Stimulated activated CD4-positive, alpha-beta T cell treated with anti-CD3 and anti-CD28 coated beads, Interleukin-2, amount 100 ng/mL, for 24 hours (primary cell): ENCODE measurements at regions not wholly inside any gene's neighbourhood (a gene's known extent, or its start where the extent isn't known, plus 50 kb on each side); places are given as distances from the start of the nearest gene placed in this dataset.
"Not testable (repeated sequence)": the region's sequence is repeated elsewhere in the genome, so short reads cannot be mapped to it uniquely, and the experiment has no call there.

ENCODE experiments used
- DNase-seq, 2 donors: peaks; one replicate each; pipeline ENCODE4 v3.0.0-alpha.2; 2020

DNA sequence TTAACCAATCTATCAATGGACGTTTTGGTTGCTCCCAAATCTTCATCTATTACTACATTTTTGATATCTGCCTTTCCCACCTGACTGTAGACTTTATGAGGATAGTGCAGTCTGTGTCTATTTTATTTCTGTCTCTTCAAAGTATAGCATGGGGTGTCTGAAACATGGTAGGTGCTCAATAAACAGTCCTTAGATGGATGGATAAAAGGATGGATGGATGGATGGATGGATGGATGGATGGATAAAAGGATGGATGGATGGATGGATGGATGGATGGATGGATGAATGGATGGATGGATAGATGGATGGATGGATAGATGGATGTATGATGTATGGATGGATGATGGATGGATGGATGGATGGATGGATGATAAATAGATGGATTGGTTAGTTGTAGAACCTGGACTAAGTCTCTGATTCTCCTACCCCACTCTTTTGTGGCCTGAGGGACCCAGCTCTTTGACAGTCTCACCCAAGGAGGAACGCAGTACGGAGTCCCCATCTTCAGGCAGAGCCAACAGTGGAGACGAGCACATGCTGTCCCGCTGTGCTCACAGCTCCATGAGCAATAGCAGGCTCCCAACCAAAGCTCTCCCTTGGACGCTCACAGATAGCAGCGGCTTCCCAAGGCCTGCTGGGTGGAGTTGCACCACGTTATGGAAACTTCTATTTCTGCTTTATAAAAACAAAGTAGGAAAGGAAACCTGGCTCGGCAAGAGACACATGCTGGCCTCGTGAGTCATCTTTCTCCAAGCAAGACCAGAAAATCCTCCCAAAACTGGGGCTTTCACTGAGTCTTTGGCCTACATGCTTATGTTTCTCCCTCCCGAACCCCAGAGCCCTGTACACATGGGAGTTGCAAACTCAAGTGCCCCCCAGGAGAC is 448.0 kb downstream of the MIAT start:
- no peak for DNase-seq

DNA sequence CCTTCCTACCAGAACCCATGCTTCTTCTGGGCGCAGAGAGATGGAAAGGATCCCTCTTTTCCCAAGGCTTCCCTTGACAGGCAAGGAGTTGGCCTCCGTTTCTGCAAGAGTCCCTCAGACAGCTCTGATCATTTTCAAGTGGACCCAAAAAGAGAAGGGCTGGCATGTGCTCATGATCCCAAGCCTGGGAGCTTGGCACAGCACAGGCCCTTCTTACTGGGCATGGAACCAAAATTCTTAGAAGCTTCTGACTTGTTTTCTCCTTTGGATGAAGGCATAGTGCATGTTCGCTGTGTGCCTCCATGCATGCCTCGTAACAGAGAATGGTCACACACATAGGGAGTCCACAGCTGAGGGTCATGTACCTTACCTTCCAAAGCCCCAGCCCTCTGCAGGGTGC is 449.6 kb downstream of the MIAT start:
- no peak for DNase-seq

GRCh38 chr22:27107386-27107785 is 450.0 kb downstream of the MIAT start:
- DNase-seq, result no peak

DNA sequence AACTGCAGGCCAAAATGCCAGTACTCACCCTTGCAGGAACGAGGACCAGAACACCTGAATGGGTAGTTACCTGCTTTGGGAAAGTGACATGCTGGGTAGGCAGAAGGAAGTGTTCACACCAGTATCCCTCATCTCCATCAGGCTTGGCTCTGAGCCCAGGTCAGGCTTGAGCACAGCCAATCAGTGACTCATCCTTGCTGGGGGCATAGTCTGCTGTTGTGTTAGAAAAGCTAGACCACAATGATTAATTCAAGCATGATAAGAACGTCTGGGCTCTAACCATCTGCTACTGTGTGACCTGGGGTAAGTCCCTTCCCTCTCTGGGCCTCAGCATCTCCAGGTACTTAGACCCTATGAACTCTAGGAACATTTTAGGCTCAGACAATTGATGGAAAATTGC is 450.4 kb downstream of the MIAT start:
- no peak for DNase-seq

GRCh38 chr22:27108425-27109114 is 451.2 kb downstream of the MIAT start:
- no peak for DNase-seq

DNA sequence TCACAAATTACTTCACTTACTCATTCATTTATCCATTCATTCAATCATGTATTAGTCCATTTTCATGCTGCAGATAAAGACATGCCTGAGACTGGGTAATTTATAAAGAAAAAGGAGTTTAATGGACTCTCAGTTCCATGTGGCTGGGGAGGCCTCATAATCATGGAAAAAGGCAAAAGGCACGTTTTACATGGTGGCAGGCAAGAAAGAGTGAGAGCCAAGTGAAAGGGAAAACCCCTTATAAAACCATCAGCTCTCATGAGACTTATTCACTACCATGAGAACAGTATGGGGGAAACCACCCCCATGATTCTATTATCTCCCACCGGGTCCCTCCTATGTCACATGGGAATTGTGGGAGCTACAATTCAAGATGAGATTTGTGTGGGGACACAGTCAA is 452.0 kb downstream of the MIAT start:
- not testable (repeated sequence) for DNase-seq

GRCh38 chr22:27110665-27111451 is 453.5 kb downstream of the MIAT start:
- DNase-seq, result no peak

GRCh38 chr22:27111796-27112672 is 454.6 kb downstream of the MIAT start:
- DNase-seq, result no peak

- no peak for DNase-seq
These were observed 455.8 kb downstream of the MIAT start for GRCh38 chr22:27113211-27113635.

- DNase-seq, result no peak
These were observed 456.3 kb downstream of the MIAT start for GRCh38 chr22:27113641-27114040.

DNA sequence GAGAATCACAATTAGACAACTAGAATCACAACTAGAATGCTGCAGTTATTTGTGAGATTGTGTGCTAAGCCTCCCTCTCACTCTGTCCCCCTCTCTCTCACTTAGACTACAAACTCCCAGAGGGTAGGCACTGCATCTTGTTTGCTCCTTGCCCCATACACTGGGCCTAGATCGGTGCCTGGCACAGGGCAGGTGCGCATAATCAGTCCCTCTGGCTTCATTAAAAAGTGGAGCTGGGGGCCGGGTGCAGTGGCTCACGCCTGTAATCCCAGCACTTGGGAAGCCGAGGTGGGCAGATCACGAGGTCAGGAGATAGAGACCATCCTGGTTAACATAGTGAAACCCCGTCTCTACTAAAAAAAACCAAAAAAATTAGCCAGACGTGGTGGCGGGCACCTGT is 456.8 kb downstream of the MIAT start:
- DNase-seq, result no peak

DNA sequence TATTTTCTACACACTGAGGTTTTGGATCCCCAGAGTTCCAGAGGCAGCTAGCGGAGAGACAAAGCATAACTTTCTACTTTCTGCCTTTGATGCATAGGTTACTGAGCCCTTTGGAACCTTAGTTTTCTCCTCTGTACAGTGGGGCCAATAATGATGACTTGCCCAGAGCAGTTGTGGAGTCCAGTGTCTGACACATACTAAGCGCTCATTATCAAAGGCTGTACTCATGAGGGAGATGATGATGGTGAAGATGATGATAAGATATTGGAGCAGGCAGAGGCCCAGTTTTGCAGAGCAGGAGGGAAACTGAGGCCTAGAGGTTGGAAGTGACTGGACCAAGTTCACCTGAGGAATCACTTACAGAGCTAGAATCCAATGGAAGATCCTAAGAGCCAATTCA is 458.0 kb downstream of the MIAT start:
- DNase-seq, result no peak

DNA sequence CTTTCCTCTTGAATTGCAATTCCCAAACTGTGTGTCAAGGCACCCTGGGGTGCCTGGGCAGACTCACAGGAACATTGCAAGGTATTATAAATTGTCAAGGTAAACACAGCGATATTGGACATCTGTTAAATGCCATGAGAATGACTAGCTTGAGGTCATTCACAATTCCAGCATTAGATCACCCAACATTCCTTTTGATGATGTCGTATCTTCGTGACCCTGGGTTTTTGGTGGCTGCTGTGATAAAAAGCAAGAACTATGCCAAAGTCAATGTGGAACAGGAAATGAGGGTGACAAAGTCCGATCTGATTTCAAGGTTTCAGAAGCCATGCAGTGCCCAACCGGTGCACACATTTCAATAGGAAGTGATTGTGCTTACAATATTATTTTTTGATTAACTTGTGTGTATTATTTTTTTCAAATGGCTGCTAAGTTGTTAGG is 458.4 kb downstream of the MIAT start:
- no peak for DNase-seq

DNA sequence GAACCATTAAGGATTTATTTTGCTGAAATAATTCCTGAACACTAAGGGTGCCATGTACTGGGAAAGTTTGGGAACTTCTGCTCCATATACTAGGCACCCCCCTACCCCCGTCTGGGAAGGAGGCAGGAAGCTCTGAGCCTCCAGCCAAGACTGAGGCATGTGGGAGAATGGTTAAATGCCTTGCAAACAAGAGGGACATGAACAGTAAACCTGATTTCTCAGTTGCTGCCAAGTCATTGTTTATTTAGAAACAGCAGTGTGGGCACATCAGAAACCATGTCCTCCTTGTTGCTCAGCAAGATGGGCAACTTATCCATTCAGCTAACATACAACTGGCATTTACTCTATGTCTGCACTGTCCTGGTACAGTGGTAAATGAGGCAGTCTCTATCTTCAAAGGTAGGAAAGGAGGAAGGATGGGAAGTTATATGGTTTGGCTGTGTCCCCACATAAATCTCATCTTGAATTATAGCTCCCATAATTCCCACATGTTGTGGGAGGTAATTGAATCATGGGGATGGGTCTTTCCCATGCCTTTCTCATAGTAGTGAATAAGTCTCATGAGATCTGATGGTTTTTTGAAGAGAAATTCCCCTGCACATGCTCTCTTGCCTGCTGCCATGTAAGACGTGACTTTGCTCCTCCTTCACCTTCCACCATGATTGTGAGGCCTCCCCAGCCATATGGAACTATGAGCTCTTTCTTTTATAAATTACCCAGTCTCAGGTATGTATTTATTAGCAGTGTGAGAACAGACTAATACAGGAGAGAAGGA is 459.1 kb downstream of the MIAT start:
- DNase-seq, result no peak

DNA sequence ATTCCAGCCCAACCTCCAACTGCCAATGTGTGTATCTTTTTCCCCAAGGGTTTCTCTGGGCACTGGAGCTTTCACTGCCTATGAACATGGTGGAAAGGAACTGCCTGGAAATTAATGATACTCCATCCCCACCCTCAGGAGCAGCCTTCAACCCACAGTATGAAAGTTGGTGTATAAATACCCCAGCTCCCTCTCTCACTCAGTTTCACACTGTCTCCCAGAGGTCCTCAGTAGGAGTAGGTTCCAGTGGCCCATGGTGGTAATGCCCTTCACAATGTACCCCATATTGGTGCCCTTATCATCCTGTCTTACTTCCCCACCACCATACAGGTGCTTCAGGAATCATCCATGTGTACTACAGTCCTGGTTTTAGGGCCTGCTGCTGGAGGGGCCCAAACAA is 462.6 kb downstream of the MIAT start:
- no peak for DNase-seq

GRCh38 chr22:27122574-27122973 is 465.2 kb downstream of the MIAT start:
- DNase-seq, result no peak

GRCh38 chr22:27123880-27124279 is 466.5 kb downstream of the MIAT start:
- DNase-seq, result no peak

GRCh38 chr22:27124351-27124966 is 467.1 kb downstream of the MIAT start:
- DNase-seq, result no peak

DNA sequence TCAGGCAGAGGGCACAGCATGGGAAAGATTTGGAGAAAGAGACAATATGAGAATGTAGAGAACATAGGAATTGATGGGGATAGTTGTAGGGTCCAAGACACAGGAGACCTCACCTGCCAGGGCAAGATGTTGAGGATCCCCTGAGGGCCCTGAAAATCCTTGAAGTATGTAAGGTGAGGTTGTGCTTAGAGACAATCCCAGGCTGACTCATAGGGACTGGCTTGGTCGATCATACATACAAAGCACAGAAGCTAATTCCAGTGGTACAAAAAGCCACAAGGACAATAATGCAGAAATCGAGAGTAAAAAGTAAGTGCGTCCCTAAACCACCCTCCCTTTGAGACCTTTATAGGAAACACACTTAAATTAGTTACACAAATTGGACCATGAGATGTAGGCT is 468.2 kb downstream of the MIAT start:
- no peak for DNase-seq

DNA sequence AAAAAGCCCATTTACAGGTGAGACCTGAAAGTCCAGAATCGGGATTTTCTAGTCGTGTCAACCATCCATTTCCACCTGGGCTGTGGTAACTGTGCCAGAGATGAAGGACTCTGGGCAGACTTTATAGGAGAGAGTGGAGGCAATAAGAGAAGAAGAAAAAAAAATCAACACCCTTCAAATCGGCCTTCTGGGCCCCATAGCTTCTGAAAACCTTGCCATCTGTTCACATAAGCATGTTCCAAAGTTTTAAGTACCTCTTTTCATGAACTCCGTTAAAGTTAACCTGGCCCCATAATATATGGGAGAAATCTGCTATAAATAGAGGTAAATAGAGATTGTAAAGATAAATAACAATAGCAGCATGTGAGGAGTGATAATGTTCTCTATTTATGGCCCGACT is 470.5 kb downstream of the MIAT start:
- no peak for DNase-seq

GRCh38 chr22:27128461-27129085 is 471.2 kb downstream of the MIAT start:
- DNase-seq, result no peak
